Adrenal gland (tissue), 9 donors: ENCODE measurements at regions not wholly inside any gene's neighbourhood (a gene's known extent, or its start where the extent isn't known, plus 50 kb on each side); places are given as distances from the start of the nearest gene placed in this dataset.

ENCODE experiments used
- DNase-seq, 7 donors: peaks; one replicate each; pipeline ENCODE4 v3.0.0-alpha.2; 2019 to 2020
- H3K27ac ChIP-seq, 5 donors: fragments of 200-600 bp; sonication (generic) in 4 of 5; 1 replicate in 3 of 5; 2 replicates in 2 of 5; pipeline versions ENCODE4 v1.5.1 to v1.8.0; 2016 to 2020; ENCODE audit warnings: mild to moderate bottlenecking in 1 of 5
- H3K27me3 ChIP-seq: fragments of 200-600 bp; 2 replicates; pipeline ENCODE4 v1.8.0; 2021
- H3K36me3 ChIP-seq, 2 donors: fragments of 200-600 bp; replicated peaks in 1 of 2; 1 replicate in 1 of 2; 2 replicates in 1 of 2; pipeline versions ENCODE4 v1.5.1 to v1.8.0; 2018 to 2022
- H3K4me1 ChIP-seq, 2 donors: fragments of 200-600 bp; replicated peaks in 1 of 2; 1 replicate in 1 of 2; 2 replicates in 1 of 2; pipeline versions ENCODE4 v1.5.1 to v1.8.0; 2018 to 2021
- H3K4me3 ChIP-seq, 4 donors: fragments of 200-600 bp; sonication (generic) in 3 of 4; one replicate each; pipeline ENCODE4 v1.5.1; 2016 to 2018
- H3K9me3 ChIP-seq, 3 donors: fragments of 200-600 bp; sonication (generic) in 1 of 3; replicated peaks in 1 of 3; 1 replicate in 2 of 3; 2 replicates in 1 of 3; pipeline versions ENCODE4 v1.5.1 to v1.8.0; 2016 to 2021
- CTCF ChIP-seq, 6 experiments: fragments of 450-650 bp in 4 of 6; fragments of 200-600 bp in 2 of 6; sonication (generic) in 1 of 6; IDR thresholded peaks; 1 replicate in 5 of 6; 2 replicates in 1 of 6; pipeline versions ENCODE4 v1.5.1 to v1.8.0; 2016 to 2021; ENCODE audit warnings: antibody characterized with exemption in 6 of 6, mild to moderate bottlenecking in 2 of 6, moderate library complexity in 1 of 6
- POLR2A ChIP-seq, 2 donors: fragments of 450-650 bp; IDR thresholded peaks; one replicate each; pipeline ENCODE4 v1.6.1; 2017; ENCODE audit warnings: antibody characterized with exemption in 2 of 2, mild to moderate bottlenecking in 2 of 2, moderate library complexity in 1 of 2
- WGBS, 4 donors: extraction: QIAGEN DNeasy Blood & Tissue Kit in 2 of 4; methylation state at CpG; one replicate each; pipeline versions ENCODE4 v1.1.5 to v1.1.7; 2013 to 2017; 5-methylcytosine and 5-hydroxymethylcytosine counted together
- intact Hi-C, 2 donors: fragments of 100-400 bp; cut with DNase I; formaldehyde crosslinking; loops; one replicate each; pipeline versions ENCODE4 v1.14.1 to v1.15.0; 2022 to 2023
- donor health status: healthy with polysubstance abuse.
- donor health status: Bipolar disorder and iron deficiency.
- donor health status: DM: yes; HTN: yes; CAD: no.
- donor health status: DM: no; HTN: no; CAD: no.
- donor health status: DM: no; HTN: no; CAD: no.

- H3K27me3 ChIP-seq: no peaks in the 10 kb centered on the region
- no peak overlapping the region for H3K4me3 ChIP-seq
- no peaks in the 10 kb centered on the region for H3K4me1 ChIP-seq
- no peaks in the 10 kb centered on the region for H3K36me3 ChIP-seq
- H3K9me3 ChIP-seq: no peaks in the 10 kb centered on the region
- intact Hi-C loops: no loop called here
- H3K27ac ChIP-seq: no peak overlapping the region
- no peak for DNase-seq
- TF ChIP-seq POLR2A (IDR thresholded peaks at IDR 0.05): no peak
- TF ChIP-seq CTCF (IDR thresholded peaks at IDR 0.05): no peak
- WGBS, 4 donors: 64 to 86% (median 76%) methylated on average over 1 of the region's 1 CpG
Observed at GRCh38 chr14:42407153-42407552, 800.5 kb downstream of the LRFN5 start.

GRCh38 chr14:42391146-42391834 is 784.6 kb downstream of the LRFN5 start:
- no peaks in the 10 kb centered on the region for H3K27me3 ChIP-seq
- no peak for TF ChIP-seq CTCF (IDR thresholded peaks at IDR 0.05)
- TF ChIP-seq POLR2A (IDR thresholded peaks at IDR 0.05): no peak
- no peaks in the 10 kb centered on the region for H3K9me3 ChIP-seq
- no peak overlapping the region for H3K27ac ChIP-seq
- WGBS, 4 donors: 40 to 55% (median 47%) methylated on average over 3 of the region's 3 CpGs
- no peak overlapping the region for H3K4me3 ChIP-seq
- H3K36me3 ChIP-seq: no peaks in the 10 kb centered on the region
- H3K4me1 ChIP-seq: no peaks in the 10 kb centered on the region
- no peak for DNase-seq
- intact Hi-C loops: no loop called here

- intact Hi-C loops: no loop called here
Observed at GRCh38 chr14:42378880-42379279, 772.2 kb downstream of the LRFN5 start.

GRCh38 chr14:42378274-42378673 is 771.6 kb downstream of the LRFN5 start:
- Histone ChIP-seq H3K4me3 (no peak overlapping the region), H3K9me3 (no peaks in the 10 kb centered on the region), H3K36me3 (no peaks in the 10 kb centered on the region), H3K27me3 (no peaks in the 10 kb centered on the region), H3K4me1 (no peaks in the 10 kb centered on the region), H3K27ac (no peak overlapping the region)
- WGBS, 4 donors: 68 to 77% (median 74%) methylated on average over 3 of the region's 3 CpGs
- intact Hi-C loops: no loop called here
- no peak for TF ChIP-seq CTCF (IDR thresholded peaks at IDR 0.05)
- no peak for TF ChIP-seq POLR2A (IDR thresholded peaks at IDR 0.05)
- no peak for DNase-seq

More at GRCh38 chr14:42378880-42379279, 772.2 kb downstream of the LRFN5 start:
- no peak overlapping the region for H3K27ac ChIP-seq
- H3K4me3 ChIP-seq: no peak overlapping the region
- H3K9me3 ChIP-seq: no peaks in the 10 kb centered on the region
- H3K4me1 ChIP-seq: no peaks in the 10 kb centered on the region
- WGBS, 4 donors: 83 to 100% (median 87%) methylated on average over 1 to 4 of the region's 4 CpGs
- no peaks in the 10 kb centered on the region for H3K27me3 ChIP-seq
- no peaks in the 10 kb centered on the region for H3K36me3 ChIP-seq
- TF ChIP-seq CTCF (IDR thresholded peaks at IDR 0.05) (no peak), POLR2A (IDR thresholded peaks at IDR 0.05) (no peak)
- no peak for DNase-seq
